ENCODE measurements at regions not wholly inside any gene's neighbourhood (a gene's known extent, or its start where the extent isn't known, plus 50 kb on each side); places are given as distances from the start of the nearest gene placed in this dataset.

DNA sequence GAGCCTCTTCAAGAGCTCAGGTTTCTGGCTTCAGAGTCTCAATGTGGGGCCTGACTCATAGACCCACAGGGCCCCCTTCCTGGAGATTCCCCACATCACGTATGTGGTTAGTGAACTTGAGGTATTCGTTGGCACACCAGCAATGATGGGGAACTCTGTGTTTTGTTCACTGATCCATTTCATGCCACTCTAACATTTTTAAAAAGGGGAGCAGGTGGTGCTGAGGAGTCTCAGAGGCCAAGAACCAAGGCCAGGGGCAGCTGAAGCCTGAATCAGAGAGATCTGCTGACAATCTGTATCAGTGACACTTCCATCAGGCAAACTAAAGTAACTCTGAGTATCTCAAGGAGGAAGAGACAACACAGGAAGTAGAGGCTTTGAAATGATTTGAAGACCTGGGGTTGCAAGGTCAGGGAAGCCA lies 323.4 kb downstream of the VRK1 start:
- no peak for TF ChIP-seq YY1 (IDR thresholded peaks at IDR 0.05; ENCODE audit: low read depth)
- TF ChIP-seq, protein P1, sequence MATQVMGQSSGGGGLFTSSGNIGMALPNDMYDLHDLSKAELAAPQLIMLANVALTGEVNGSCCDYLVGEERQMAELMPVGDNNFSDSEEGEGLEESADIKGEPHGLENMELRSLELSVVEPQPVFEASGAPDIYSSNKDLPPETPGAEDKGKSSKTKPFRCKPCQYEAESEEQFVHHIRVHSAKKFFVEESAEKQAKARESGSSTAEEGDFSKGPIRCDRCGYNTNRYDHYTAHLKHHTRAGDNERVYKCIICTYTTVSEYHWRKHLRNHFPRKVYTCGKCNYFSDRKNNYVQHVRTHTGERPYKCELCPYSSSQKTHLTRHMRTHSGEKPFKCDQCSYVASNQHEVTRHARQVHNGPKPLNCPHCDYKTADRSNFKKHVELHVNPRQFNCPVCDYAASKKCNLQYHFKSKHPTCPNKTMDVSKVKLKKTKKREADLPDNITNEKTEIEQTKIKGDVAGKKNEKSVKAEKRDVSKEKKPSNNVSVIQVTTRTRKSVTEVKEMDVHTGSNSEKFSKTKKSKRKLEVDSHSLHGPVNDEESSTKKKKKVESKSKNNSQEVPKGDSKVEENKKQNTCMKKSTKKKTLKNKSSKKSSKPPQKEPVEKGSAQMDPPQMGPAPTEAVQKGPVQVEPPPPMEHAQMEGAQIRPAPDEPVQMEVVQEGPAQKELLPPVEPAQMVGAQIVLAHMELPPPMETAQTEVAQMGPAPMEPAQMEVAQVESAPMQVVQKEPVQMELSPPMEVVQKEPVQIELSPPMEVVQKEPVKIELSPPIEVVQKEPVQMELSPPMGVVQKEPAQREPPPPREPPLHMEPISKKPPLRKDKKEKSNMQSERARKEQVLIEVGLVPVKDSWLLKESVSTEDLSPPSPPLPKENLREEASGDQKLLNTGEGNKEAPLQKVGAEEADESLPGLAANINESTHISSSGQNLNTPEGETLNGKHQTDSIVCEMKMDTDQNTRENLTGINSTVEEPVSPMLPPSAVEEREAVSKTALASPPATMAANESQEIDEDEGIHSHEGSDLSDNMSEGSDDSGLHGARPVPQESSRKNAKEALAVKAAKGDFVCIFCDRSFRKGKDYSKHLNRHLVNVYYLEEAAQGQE (IDR thresholded peaks at IDR 0.05; ENCODE audit: low read depth) = no peak
- no peak for TF ChIP-seq EP300 (IDR thresholded peaks at IDR 0.05; ENCODE audit: borderline replicate concordance)
- TF ChIP-seq, protein P2, sequence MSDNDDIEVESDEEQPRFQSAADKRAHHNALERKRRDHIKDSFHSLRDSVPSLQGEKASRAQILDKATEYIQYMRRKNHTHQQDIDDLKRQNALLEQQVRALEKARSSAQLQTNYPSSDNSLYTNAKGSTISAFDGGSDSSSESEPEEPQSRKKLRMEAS (IDR thresholded peaks at IDR 0.05) = no peak
- no peak for TF ChIP-seq RAD21 (IDR thresholded peaks at IDR 0.05; ENCODE audit: low read depth)
- no peak for TF ChIP-seq NFIC (IDR thresholded peaks at IDR 0.05)
- no peak for TF ChIP-seq TAF1 (IDR thresholded peaks at IDR 0.05; ENCODE audit: low read depth)
- TF ChIP-seq, protein P3, sequence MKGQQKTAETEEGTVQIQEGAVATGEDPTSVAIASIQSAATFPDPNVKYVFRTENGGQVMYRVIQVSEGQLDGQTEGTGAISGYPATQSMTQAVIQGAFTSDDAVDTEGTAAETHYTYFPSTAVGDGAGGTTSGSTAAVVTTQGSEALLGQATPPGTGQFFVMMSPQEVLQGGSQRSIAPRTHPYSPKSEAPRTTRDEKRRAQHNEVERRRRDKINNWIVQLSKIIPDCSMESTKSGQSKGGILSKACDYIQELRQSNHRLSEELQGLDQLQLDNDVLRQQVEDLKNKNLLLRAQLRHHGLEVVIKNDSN (IDR thresholded peaks at IDR 0.05) = no peak
- no peak for TF ChIP-seq CREB1 (IDR thresholded peaks at IDR 0.05; ENCODE audit: low read depth)
- no peak for TF ChIP-seq FOXM1 (IDR thresholded peaks at IDR 0.05; ENCODE audit: borderline replicate concordance, low read depth)
- no peak for TF ChIP-seq TEAD4 (IDR thresholded peaks at IDR 0.05)
- TF ChIP-seq TCF12 (IDR thresholded peaks at IDR 0.05; ENCODE audit: low read depth) = no peak
- no peak for TF ChIP-seq CEBPB (IDR thresholded peaks at IDR 0.05)
